ENCODE measurements at regions not wholly inside any gene's neighbourhood (a gene's known extent, or its start where the extent isn't known, plus 50 kb on each side); places are given as distances from the start of the nearest gene placed in this dataset.

DNA sequence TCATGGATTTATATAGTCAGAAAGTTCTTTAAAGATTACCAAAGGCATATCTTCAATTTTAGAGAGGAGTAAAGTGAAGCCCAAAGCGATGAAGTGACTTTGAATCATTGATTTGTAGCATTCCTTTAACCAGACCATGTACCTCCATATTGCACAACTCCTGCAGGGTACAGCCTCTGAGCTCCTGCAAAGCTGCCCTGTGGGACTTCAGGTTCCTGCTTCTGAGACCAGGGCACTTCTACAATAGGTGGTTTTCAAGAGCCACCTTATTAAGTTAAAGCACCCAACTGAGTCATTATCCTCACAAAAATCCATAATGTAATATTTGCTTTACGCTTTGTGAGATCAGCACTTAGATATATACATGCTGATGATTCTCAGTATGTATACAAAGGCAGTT is 270.7 kb upstream of the RGS17 start:
- H3K27me3 ChIP-seq (replicated peaks in 1 of 4; ENCODE audit: control insufficient read depth in 3 of 4, extremely low read depth in 1 of 4, insufficient read depth in 3 of 4, low read length in 3 of 4): no peaks in the 10 kb centered on the region
- no peaks in the 10 kb centered on the region for H3K79me1 ChIP-seq (ENCODE audit: low read depth, low read length)
- H3K23ac ChIP-seq (ENCODE audit: insufficient read length): no peak overlapping the region
- H2AFZ ChIP-seq (ENCODE audit: low read length): no peak overlapping the region
- no peak overlapping the region for H2BK5ac ChIP-seq (ENCODE audit: low read depth, low read length)
- H3K18ac ChIP-seq (ENCODE audit: extremely low read depth, low read length): no peak overlapping the region
- H2BK120ac ChIP-seq (replicated peaks; ENCODE audit: low read depth, low read length): no peak overlapping the region
- H4K8ac ChIP-seq (ENCODE audit: extremely low read depth, insufficient read depth, low read length): no peak overlapping the region
- H2BK20ac ChIP-seq (ENCODE audit: low read length): no peak overlapping the region
- no peaks in the 10 kb centered on the region for H3K79me2 ChIP-seq (ENCODE audit: control insufficient read depth in 1 of 2, insufficient read depth in 2 of 2, low read length in 2 of 2)
- no peaks in the 10 kb centered on the region for H3K9me3 ChIP-seq (ENCODE audit: insufficient read depth in 2 of 2, low read depth in 1 of 2, low read length in 1 of 2)
- H3K23me2 ChIP-seq (ENCODE audit: low read depth, low read length): no peaks in the 10 kb centered on the region
- H3K4ac ChIP-seq (replicated peaks; ENCODE audit: insufficient read length, low read depth, low read length): no peak overlapping the region
- H2BK15ac ChIP-seq (ENCODE audit: low read length): no peak overlapping the region
- no peaks in the 10 kb centered on the region for H3K36me3 ChIP-seq (ENCODE audit: control insufficient read depth in 2 of 4, insufficient read depth in 4 of 4, low read length in 3 of 4)
- H3K14ac ChIP-seq (ENCODE audit: insufficient read length): no peak overlapping the region
- H3K56ac ChIP-seq (replicated peaks; ENCODE audit: insufficient read length, low read depth, low read length): no peak overlapping the region
- H3K27ac ChIP-seq (ENCODE audit: low read depth, low read length): no peak overlapping the region
- WGBS, 2 experiments (ENCODE audit: extremely low coverage in 1 of 2, insufficient coverage in 1 of 2, insufficient read length in 1 of 2, insufficient replicate concordance in 2 of 2, low coverage in 1 of 2, low lambda C conversion rate in 2 of 2, missing lambda C conversion rate in 1 of 2): 94% methylated on average over 2 of the region's 2 CpGs; no CpG with 5 or more reads in 1 of the 2 experiments
- no peak for DNase-seq (ENCODE audit: low read depth in 1 of 2, low spot score in 2 of 2)
- no peaks in the 10 kb centered on the region for H3K4me1 ChIP-seq (replicated peaks in 1 of 4; ENCODE audit: control insufficient read depth in 3 of 4, insufficient read depth in 4 of 4, low read length in 3 of 4)
- no peaks in the 10 kb centered on the region for H4K20me1 ChIP-seq (replicated peaks in 1 of 2; ENCODE audit: control insufficient read depth in 1 of 2, insufficient read depth in 2 of 2, low read length in 2 of 2)
- no peak overlapping the region for H4K5ac ChIP-seq (ENCODE audit: insufficient read length, low read depth, low read length)
- no peak for FAIRE-seq
- H3K4me2 ChIP-seq (ENCODE audit: insufficient read depth in 1 of 2, low read depth in 2 of 2, low read length in 2 of 2): no peak overlapping the region
- TF ChIP-seq EGR1 (IDR thresholded peaks at IDR 0.05; ENCODE audit: borderline replicate concordance, low read depth, low read length) (no peak), CEBPB (IDR thresholded peaks at IDR 0.05; ENCODE audit: low read depth, low read length) (peak; percentile 60; the same call in 1 of the 2 replicates)
- no peak overlapping the region for H3K4me3 ChIP-seq (ENCODE audit: extremely low read depth in 1 of 4, insufficient read depth in 2 of 4, low read depth in 3 of 4, low read length in 4 of 4)
- ChIA-PET POLR2A (ENCODE audit: partially characterized antibody) (no interaction called here), CTCF (ENCODE audit: partially characterized antibody) (no interaction called here)
- no peak overlapping the region for H3K9ac ChIP-seq (replicated peaks in 1 of 4; ENCODE audit: extremely low read depth in 1 of 4, low read depth in 3 of 4, low read length in 3 of 4)
- H2BK12ac ChIP-seq (ENCODE audit: low read depth, low read length): no peak overlapping the region
- no peak overlapping the region for H4K91ac ChIP-seq (replicated peaks; ENCODE audit: insufficient read length, low read length)
- no peak overlapping the region for H2AK5ac ChIP-seq (ENCODE audit: low read depth, low read length)
